Activated CD8-positive, alpha-beta memory T cell treated with anti-CD3 and anti-CD28 coated beads for 48 hours (primary cell): ENCODE measurements at regions not wholly inside any gene's neighbourhood (a gene's known extent, or its start where the extent isn't known, plus 50 kb on each side); places are given as distances from the start of the nearest gene placed in this dataset.
A peak's percentile ranks its signal among the peaks of the same experiment; 100 is the strongest.
"Not testable (repeated sequence)": the region's sequence is repeated elsewhere in the genome, so short reads cannot be mapped to it uniquely, and the experiment has no call there.

ENCODE experiments used
- DNase-seq, 3 experiments: peaks; one replicate each; pipeline ENCODE4 v3.0.0-alpha.2; 2020; ENCODE audit warnings: low read depth in 2 of 3, low spot score in 2 of 3

DNA sequence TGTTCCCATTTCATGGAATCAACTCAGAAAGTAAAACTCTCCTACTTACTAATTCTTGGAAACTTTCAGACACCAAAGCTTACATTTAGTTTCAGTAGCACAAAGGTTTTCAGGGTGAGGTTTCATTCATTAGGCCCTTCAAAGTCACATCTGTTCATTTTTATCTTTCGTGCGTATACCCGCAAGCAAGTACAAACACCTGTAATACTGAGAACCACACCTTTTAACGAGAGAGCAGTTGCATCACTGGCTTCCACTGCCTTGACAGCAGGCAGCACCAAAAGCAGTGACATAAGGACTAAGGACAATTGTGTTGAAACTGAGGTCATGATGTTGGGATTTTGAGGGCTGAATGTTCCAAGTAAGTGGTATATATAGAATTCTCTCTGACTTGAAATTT is 60.5 kb downstream of the GOLGA6L22 start:
- DNase-seq = not testable (repeated sequence)

DNA sequence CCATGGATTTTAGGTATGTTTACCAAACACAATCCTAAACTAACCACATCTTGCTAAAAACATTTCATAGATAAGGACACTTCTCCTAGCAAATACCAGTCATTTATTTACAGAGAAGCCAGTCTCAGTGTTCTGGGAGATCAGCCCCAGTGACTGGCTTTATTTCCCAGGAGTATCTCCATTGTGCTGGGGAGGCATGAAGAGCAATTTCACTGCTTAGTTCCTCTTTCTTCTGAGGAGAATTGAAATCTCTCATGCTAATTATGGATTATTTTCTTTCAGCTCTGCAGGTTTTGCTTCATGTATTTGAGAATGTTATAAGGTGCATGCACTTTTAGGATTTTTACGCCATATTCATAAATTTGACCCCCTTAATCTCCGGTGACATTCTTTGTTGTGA is 67.8 kb downstream of the GOLGA6L22 start:
- DNase-seq = not testable (repeated sequence)

DNA sequence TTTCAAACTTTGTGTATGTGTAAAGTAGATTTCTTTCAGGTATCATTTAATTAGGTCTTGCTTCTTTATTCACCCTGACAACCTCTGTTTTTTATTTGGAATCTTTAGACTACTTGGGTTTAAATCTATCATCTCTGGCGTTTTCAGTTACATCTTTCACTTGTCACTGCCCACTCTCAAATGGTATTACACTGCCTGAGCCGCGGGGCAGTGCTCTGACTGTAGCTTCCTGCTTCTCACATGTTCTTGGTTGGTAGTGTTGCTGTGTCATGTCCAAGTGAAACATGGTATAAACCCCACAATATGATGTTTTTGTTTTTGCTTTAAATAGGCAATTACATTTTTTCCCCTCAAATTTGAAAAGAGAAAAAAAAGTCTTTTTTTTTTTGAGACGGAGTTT is 68.3 kb downstream of the GOLGA6L22 start:
- DNase-seq = not testable (repeated sequence)

DNA sequence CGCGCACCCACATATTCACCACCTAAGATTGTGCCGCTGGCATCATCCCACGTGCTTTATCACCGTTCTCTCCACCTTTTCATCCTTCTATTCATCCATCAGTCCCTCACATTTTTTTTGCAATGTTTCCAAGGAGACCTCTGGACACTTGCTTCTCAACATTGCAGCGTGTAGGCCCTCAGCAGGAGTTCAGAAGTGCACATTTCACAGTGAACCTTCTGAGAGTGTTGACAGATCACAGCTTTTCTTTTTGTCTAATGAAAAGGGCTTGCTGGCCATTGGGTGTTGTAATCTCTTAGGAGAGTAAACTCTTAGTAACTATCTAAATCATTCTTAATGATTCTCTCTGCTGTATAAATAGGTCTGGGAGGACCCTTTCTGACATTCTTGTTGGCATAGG is 70.5 kb downstream of the GOLGA6L22 start:
- not testable (repeated sequence) for DNase-seq

DNA sequence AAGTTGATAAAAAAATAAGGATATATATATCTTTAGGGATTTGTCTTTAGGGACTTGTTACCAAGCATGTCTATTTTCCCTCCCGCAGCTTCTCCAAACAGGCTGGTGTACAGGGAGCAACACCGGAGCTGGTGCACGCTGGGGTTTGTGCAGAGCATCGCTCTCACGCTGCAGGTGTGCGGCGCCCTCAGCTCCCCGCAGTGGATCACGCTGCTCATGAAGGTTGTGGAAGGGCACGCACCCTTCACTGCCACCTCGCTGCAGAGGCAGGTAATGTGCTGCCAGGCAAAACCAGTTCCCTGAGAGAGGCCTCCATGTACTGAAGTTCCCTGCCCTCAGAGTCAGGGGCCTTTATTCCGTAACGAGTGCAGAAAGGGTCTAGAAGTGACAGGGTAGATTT is 101.0 kb downstream of the GOLGA6L22 start:
- not testable (repeated sequence) for DNase-seq

DNA sequence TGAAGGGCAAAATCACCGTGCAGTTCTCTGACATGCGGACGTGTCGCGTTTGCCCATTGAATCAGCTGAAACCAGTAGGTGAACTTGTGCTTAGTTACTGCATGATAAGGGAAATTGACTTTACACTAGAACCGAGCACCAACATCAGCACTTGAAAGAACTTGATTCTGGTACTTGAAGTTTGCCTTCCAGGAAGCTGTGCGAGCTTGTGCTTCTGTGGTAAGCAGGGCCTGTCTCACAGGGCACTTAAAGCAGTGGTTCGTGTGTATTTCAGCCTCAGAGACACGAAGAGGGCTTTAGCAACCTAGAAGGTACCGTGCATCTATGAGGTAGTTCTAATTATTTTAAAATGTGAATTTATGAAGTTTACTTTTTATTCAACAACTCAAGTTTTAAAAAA is 103.0 kb downstream of the GOLGA6L22 start:
- DNase-seq = not testable (repeated sequence)

DNA sequence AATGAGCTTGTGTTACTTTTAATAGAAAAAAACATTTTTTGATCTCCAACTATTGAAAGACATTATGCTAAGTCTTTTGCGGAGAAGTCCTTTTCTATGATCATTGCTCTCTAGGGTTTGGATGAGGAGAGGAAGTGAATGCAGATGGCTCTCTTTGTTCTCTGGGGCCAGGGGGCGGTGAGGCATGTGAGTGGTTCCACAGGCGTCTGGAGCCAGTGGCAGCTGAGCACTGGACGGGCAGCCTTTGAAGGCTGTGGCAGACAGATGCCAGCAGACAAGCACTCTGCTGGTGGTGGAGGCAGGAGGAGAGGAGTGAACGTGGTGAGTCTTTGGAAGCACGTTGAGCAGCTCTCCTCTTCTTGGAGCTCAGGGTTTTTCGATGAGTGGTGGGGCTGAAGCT is 107.8 kb downstream of the GOLGA6L22 start:
- DNase-seq = not testable (repeated sequence)

DNA sequence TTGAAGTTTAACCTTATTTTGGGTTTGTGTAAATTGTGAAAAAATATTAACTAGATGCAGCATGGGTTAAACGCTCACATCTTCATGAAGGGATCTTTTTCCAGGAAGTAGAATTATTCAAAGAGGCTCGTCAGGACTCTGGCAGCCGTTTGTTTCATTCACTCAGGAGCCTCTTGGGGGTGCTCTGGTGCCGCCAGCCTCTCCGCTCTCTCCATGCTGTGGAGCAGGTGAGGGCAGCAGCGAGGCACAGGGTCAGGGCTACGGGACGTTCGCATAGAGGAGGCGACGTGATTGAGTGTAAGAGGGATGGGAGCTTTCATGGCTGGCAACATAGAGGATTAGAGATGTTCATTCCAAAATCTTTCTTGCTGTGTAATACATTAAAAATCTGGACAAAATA is 110.8 kb downstream of the GOLGA6L22 start:
- DNase-seq = not testable (repeated sequence)

DNA sequence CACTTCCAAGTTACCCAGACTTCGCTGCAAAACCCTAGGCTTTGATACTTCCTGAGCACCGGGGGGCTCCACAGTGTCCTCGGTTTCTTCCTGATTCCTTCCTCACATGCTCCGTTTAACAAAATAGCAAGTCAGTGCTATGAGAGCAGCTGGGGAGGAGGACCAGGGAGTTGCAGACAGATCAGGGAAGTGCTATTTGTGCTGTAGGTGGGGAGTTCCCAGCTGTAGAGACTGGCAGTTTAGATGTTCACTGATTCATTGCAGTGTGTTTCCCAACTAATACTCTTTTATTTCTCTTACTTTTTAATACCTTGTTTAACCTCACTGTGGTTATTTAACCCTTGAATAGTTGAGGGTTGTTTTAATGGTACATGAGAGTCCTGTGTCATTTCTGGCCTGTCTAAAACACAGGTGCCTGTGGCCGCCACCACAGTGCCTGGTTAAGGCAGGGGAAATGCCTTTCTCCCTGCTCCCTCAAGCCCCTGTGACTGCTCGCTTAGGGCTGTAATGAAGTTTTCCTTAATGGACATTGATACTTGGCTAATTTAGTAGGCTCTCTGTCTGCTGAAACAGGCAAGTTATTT is 113.5 kb downstream of the GOLGA6L22 start:
- not testable (repeated sequence) for DNase-seq

DNA sequence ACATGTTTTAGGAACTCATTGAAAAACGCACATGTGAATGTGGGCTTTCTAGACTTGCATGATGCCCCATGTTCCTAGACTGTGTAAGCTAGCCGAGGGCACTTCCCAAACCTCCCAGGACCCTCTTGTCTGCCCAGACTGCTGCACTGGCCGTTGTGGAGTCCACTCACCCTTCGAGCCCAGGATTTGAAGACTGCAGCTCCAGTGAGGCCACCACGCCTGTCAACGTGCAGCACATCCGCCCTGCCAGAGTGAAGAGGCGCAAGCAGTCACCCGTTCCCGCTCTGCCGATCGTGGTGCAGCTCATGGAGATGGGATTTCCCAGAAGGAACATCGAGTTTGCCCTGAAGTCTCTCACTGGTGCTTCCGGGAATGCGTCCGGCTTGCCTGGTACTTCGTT is 114.1 kb downstream of the GOLGA6L22 start:
- DNase-seq = not testable (repeated sequence)

DNA sequence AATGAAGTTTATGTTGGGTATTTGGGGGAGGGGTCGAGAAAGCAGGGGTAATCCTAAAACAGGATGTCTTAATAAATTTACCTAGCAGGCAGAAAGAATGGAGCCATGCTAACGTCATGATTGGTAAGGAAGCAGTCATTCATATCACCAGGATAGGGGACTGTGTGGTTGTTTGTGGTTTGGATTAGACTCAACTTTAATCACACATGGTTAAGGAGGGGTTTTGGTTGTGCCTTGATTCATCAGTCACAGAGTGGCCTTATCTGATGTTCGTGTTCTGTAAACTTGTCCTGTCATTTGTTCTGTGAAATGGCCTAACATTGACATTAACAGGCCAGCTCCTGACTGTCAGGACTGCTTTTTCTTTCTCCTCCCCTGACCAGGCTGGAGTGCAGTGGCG is 119.1 kb downstream of the GOLGA6L22 start:
- DNase-seq = not testable (repeated sequence)

DNA sequence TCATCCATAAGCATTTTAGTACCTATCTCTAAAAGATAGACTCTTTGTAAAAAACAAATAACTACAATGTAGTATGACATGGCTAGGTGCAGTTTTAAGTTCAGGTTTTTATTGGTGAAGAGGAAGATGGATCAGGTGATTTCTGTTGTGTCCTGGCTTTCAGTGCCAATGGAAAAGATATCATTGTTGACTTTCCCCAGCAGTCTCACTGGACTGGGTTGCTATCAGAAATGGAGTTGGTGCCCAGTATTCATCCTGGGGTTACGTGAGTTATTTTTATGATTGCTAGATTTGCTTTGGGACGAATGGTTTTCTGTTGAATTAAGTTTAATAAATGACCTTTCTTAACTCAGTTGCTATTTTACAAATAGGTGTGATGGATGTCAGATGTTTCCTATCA is 120.5 kb downstream of the GOLGA6L22 start:
- DNase-seq = not testable (repeated sequence)

DNA sequence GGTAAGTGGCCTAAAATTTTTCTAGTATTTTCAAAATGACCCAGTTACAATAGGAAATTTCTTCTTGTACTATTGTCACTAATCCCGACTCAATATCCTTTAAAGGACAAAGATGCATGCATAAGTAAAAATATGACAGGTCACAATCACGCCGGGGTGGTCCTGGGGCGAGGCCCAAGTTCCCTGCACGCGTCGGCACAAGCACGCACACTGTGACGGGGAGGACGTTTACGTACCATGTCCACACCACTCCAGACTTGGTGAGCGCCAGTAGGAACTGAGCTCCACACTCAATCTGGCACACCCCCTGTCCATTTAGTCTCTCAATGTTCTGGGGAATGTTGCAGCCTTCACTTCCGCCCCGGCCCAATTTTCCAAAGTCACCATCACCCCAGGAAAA is 128.7 kb downstream of the GOLGA6L22 start:
- DNase-seq = not testable (repeated sequence)

DNA sequence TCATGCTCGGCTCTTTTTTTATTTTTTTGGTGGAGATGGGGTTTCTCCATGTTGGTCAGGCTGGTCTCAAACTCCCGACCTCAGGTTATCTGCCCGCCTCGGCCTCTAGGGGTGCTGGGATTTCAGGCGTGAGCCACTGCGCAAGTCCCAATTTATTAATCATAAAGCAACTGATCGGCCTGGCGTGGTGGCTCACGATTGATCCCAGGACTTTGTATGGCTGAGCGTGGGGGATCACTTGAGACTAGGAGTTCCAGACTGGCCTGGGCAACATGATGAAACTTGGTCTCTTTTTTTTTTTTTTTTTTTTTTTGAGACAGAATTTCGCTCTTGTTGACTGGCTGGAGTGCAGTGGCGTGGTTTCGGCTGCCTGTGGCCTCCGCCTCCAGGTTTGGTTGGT is 139.8 kb downstream of the GOLGA6L22 start:
- not testable (repeated sequence) for DNase-seq

DNA sequence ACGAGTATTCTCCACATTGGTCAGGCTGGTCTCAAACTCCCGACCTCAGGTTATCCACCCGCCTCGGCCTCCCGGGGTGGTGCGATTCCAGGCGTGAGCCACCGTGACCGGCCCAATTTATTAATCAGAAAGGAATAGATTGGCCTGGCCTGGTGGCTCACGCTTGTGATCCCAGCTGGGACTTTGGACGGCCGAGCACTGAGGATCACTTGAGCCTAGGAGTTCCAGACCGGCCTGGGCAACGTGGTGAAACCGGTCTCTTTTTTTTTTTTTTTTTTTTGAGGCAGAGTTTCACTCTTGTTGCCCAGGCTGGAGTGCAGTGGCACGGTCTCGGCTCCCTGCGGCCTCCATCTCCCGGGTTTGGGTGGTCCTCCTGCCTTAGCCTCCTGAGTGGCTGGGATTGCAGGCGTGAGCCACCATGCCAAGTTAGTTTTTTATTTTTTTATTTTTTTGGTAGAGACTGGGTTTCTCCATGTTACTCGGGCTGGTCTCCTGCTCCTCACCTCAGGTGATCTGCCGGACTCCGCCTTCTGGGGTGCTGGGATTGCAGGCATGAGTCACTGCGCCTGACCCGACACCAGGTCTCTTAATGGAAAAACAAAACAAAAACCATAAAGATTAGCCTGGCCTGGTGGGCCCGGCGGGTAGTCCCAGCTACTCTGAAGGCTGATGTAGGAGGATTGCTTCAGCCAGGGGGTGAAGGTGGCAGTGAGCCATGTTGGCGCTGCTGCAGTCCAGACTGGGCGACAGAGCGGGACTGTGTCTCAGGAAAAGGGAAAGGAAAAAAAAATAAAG is 141.0 kb downstream of the GOLGA6L22 start:
- DNase-seq = not testable (repeated sequence)

DNA sequence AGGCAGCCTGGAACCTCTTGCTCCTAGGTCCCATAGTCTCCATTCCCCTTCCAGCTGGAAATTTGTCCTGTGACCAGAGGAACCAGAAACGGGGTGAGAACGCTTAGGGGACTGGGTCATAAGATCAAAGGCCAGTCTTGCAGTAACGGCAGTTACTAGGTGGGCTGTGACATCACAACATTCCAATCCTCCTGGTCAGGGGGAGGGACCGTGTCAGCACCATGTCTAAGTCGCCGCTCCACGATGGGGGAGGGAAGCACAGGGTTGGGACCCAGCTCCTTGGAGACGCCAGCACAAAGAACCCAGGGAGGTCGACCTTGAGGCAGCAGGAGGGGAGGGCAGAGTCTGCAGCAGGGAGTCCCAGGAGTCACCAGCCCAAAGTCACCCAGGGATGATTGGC is 158.3 kb downstream of the GOLGA6L22 start:
- not testable (repeated sequence) for DNase-seq

DNA sequence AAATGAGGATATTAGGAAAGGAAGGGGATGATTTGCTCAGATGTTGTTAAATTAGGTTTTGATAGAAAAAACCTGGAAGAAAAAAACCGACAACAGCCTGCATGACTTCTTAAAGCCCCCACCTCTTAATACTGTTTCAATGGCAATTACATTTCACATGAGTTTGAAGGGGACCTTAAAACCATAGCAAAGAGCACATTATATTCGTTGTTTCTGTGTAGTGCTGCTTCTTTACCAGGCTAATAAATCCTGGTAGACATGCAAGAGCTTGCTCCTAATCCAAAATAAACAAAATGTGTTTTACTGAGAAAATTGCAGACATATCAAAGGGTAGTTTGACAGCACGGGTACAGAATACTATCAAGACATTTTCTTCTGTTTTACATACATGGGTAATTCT is 154.7 kb upstream of the NIPA1 start:
- DNase-seq = not testable (repeated sequence)

DNA sequence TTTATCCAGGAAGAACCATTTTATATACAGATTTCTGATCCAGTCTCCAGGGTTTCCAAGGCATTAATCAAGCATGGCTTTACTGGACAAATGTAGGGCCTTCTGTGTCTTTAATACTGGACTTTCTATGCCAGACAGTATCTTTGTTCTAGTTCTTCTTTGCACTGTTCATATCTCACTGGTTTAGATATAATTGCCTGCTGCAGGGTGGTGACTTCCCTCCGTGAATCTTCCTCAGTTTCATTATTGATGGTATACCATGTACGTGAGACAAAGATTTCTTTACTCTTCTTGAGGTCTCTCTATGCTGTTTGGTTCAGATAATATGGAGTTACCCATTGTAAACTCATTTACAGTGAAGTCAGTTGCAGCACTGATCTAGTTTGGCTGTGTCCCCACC is 146.5 kb upstream of the NIPA1 start:
- not testable (repeated sequence) for DNase-seq

DNA sequence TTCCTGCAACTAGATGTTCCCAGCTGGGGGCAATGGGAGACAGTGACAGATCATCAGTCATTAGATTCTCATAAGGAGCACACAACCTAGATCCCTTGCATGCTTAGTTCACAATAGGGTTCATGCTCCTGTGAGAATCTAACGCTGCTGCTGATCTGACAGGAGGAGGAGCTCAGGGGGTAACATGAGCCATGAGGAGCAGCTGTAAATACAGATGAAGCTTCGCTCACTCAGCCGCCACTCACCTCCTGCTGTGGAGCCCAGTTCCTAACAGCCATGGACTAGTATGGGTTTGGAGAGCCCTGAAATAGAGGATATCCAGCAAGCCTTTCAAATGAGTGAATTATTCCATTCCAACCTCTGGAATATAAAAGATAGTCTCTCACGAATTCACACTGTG is 137.0 kb upstream of the NIPA1 start:
- not testable (repeated sequence) for DNase-seq

DNA sequence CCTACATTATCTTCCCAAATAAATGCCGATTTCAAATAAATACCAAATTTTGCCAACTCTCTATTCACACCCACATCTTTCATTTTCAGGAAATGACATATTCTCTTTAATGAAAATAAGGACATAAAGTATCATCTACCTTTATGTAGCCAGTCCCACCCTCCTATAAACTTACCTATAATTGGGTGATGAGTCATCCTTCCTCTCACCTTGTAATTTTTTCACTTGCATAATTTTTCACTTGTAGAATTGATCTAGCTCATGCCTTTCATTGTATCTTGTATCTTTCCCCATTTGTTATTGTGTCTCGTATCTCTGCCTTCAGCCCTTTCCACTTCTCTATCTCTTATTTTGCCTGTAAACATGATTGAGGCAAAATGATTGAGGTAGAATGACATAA is 135.3 kb upstream of the NIPA1 start:
- not testable (repeated sequence) for DNase-seq

DNA sequence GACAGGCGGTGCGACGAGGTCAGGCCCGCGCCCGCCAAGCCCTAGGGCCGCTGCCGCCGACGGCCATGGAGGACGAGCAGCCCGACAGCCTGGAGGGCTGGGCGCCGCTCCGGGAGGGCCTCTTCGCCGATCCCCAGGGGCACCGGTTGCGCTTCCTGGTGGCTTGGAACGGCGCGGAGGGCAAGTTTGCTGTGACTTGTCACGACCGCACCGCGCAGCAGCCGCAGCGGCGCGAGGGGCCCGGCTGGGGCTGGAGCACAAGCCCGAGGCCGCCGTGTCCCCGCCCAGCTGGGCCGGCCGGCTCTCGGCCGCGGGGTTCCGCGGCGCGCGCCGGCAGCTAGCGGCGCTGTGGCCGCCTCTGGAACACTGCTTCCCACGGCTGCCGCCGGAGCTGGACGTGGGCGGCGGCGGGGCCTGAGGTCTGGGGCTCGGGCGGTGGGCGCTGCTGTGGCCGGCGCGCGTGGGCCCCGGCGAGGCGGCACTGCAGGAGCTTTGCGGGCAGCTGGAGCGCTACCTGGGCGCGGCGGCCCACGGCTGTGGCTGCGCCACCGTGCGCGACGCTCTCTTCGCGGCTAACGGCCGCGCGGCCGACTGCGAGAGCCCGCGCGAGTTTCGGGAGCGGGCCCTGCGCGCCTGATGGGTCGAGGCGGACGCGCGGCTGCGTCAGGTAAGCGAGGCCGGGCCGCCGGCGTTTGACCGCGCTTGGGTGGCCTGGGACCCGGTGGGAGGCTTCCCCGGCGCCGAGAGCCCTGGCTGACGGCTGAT is 122.0 kb upstream of the NIPA1 start:
- peak in 2 of 3 experiments; percentile 11 to 23 for DNase-seq
